ENCODE measurements at regions not wholly inside any gene's neighbourhood (a gene's known extent, or its start where the extent isn't known, plus 50 kb on each side); places are given as distances from the start of the nearest gene placed in this dataset.
A peak's percentile ranks its signal among the peaks of the same experiment; 100 is the strongest.

GRCh38 chr4:60962286-60962685 is 237.8 kb upstream of the ADGRL3 start:
- H2BK15ac ChIP-seq (ENCODE audit: low read depth, low read length) = no peak overlapping the region
- H4K91ac ChIP-seq (ENCODE audit: insufficient read length, low read depth, low read length) = no peak overlapping the region
- peak; percentile 36 for DNase-seq
- no peaks in the 10 kb centered on the region for H3K27me3 ChIP-seq (ENCODE audit: insufficient read depth, low read length)
- TF ChIP-seq CTCF (conservative IDR thresholded peaks at IDR 0.05) = peak; percentile 47; the same call in 2 of the 3 replicates
- no CpG with 5 or more reads among the region's 5 CpGs for WGBS (ENCODE audit: extremely low coverage, insufficient read length, low lambda C conversion rate)
- H3K79me2 ChIP-seq (ENCODE audit: insufficient read depth, low read length) = no peaks in the 10 kb centered on the region
- H2AFZ ChIP-seq (ENCODE audit: low read length) = no peak overlapping the region
- H3K9ac ChIP-seq (ENCODE audit: extremely low read depth, insufficient read length, low read length) = no peak overlapping the region
- no peak overlapping the region for H2BK5ac ChIP-seq (ENCODE audit: insufficient read length, low read length)
- no peak overlapping the region for H3K56ac ChIP-seq (ENCODE audit: insufficient read length, low read depth, low read length)
- H3K9me3 ChIP-seq (ENCODE audit: control insufficient read depth, low read depth, low read length) = no peaks in the 10 kb centered on the region
- H3K4me2 ChIP-seq (ENCODE audit: insufficient read depth, insufficient read length, low read length) = no peak overlapping the region
- no peak overlapping the region for H3K18ac ChIP-seq (ENCODE audit: insufficient read length, low read depth, low read length)
- Mint-ChIP-seq H3K9me3 (no peaks in the 10 kb centered on the region), H3K27me3 (ENCODE audit: low read depth) (no peaks in the 10 kb centered on the region), H3K4me1 (0 out of 4 replicates have a peak, but pooled peaks cover 0 to 3% of the 10 kb centered on the region in 2 experiments), H3K4me3 (no peak overlapping the region), H3K27ac (no peak overlapping the region), H3K36me3 (ENCODE audit: insufficient read depth in 1 of 3, low read depth in 3 of 3) (no peaks in the 10 kb centered on the region)
- no peak overlapping the region for H4K5ac ChIP-seq (ENCODE audit: insufficient read length, low read depth, low read length)
- no peak overlapping the region for H4K8ac ChIP-seq (replicated peaks; ENCODE audit: insufficient read length, low read depth, low read length)
- H2BK120ac ChIP-seq (ENCODE audit: low read depth, low read length, poor library complexity, severe bottlenecking) = no peak overlapping the region
- H3K4ac ChIP-seq (ENCODE audit: low read depth, low read length) = no peak overlapping the region
- H3K4me1 ChIP-seq (ENCODE audit: insufficient read depth, low read length) = no peaks in the 10 kb centered on the region
- no peak overlapping the region for H3K27ac ChIP-seq (ENCODE audit: insufficient read length, low read depth, low read length)
- no peak overlapping the region for H3K23ac ChIP-seq (ENCODE audit: insufficient read length, low read depth, low read length)
- no peak overlapping the region for H2BK20ac ChIP-seq (ENCODE audit: low read depth, low read length, poor library complexity, severe bottlenecking)
- H4K20me1 ChIP-seq (ENCODE audit: control insufficient read depth, insufficient read depth, insufficient read length) = no peaks in the 10 kb centered on the region
- no peak overlapping the region for H3K14ac ChIP-seq (ENCODE audit: insufficient read depth, low read length)
- H3T11ph ChIP-seq (ENCODE audit: low read length) = no peak overlapping the region
- no peak overlapping the region for H2AK5ac ChIP-seq (ENCODE audit: insufficient read length, low read length)
- no peaks in the 10 kb centered on the region for H3K23me2 ChIP-seq (ENCODE audit: insufficient read length, low read depth, low read length, poor library complexity, severe bottlenecking)
- H3K79me1 ChIP-seq (ENCODE audit: insufficient read depth, low read depth, low read length, poor library complexity, severe bottlenecking) = no peaks in the 10 kb centered on the region
- no peak overlapping the region for H2BK12ac ChIP-seq (ENCODE audit: insufficient read length, low read depth, low read length)

Data from H9 (cell line).